Dedifferentiated amniotic fluid mesenchymal stem cell (primary cell): ENCODE measurements at regions not wholly inside any gene's neighbourhood (a gene's known extent, or its start where the extent isn't known, plus 50 kb on each side); places are given as distances from the start of the nearest gene placed in this dataset.

Source experiments
- DNase-seq: peaks from one replicate; pipeline ENCODE4 v3.0.0-alpha.2; 2016; ENCODE audit errors: extremely low spot score

GRCh38 chr5:25849270-25849669 lies 1189.1 kb downstream of the CDH9 start:
- no peak for DNase-seq

DNA sequence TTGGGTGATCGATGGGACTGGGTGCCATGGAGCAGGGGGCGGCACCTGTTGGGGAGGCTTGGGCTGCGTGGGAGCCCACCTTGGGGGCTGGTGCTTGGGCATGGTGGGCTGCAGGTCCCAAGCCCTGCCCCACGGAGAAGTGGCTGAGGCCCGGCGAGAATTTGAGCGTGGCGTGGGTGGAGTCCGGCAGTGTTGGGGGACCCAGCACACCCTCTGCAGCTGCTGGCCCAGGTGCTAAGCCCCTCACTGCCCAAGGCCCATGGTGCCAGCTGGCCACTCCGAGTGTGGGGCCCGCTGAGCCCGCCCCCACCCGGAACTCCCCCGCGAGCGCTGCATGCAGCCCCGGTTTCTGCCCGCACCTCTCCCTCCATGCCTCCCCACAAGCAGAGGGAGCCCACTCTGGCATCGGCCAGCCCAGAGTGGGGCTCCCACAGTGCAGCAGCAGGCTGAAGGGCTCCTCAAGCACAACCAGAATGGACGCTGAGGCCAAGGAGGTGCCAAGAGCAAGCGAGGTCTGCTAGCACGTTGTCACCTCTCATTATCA lies 1178.6 kb upstream of the CDH10 start:
- DNase-seq, result no peak
